ENCODE measurements at regions not wholly inside any gene's neighbourhood (a gene's known extent, or its start where the extent isn't known, plus 50 kb on each side); places are given as distances from the start of the nearest gene placed in this dataset.

DNA sequence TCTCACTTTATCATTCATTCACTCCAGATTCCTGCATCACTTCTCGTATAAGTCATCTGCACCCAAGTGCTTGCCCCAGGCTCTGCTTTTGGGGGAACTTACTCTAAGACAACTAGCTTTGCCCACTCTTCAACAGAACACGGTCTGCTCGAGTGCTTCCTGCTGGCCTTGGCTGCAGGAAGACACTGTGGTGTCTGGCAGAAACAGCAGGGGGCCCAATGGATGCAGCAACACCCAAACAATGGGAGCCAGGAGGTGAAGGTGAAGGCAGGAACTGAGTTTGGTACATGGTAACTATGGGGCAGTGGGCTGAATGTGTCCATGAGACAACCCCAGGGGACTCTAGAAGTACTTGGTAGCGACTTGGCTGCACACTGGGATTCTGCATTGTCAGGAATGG lies 344.0 kb downstream of the REEP3 start:
- ATAC-seq (no peak), DNase-seq (no peak)
- Histone ChIP-seq H3K4me3 (no peak overlapping the region), H3K36me3 (replicated peaks in 1 of 2; ENCODE audit: insufficient read depth in 1 of 2, low read depth in 2 of 2) (no peaks in the 10 kb centered on the region), H3K4me1 (peaks cover 5% of the 10 kb centered on the region), H3K27ac (no peak overlapping the region), H3K9me3 (no peaks in the 10 kb centered on the region), H3K27me3 (no peaks in the 10 kb centered on the region)
- 39 to 44% methylated on average over 4 of the region's 4 CpGs for WGBS, 2 donors
- intact Hi-C loops (cut with DNase I) = no loop called here
- TF ChIP-seq, protein P1, sequence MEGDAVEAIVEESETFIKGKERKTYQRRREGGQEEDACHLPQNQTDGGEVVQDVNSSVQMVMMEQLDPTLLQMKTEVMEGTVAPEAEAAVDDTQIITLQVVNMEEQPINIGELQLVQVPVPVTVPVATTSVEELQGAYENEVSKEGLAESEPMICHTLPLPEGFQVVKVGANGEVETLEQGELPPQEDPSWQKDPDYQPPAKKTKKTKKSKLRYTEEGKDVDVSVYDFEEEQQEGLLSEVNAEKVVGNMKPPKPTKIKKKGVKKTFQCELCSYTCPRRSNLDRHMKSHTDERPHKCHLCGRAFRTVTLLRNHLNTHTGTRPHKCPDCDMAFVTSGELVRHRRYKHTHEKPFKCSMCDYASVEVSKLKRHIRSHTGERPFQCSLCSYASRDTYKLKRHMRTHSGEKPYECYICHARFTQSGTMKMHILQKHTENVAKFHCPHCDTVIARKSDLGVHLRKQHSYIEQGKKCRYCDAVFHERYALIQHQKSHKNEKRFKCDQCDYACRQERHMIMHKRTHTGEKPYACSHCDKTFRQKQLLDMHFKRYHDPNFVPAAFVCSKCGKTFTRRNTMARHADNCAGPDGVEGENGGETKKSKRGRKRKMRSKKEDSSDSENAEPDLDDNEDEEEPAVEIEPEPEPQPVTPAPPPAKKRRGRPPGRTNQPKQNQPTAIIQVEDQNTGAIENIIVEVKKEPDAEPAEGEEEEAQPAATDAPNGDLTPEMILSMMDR (IDR thresholded peaks at IDR 0.05) = no peak
- no peak for TF ChIP-seq POLR2A (IDR thresholded peaks at IDR 0.05)

DNA sequence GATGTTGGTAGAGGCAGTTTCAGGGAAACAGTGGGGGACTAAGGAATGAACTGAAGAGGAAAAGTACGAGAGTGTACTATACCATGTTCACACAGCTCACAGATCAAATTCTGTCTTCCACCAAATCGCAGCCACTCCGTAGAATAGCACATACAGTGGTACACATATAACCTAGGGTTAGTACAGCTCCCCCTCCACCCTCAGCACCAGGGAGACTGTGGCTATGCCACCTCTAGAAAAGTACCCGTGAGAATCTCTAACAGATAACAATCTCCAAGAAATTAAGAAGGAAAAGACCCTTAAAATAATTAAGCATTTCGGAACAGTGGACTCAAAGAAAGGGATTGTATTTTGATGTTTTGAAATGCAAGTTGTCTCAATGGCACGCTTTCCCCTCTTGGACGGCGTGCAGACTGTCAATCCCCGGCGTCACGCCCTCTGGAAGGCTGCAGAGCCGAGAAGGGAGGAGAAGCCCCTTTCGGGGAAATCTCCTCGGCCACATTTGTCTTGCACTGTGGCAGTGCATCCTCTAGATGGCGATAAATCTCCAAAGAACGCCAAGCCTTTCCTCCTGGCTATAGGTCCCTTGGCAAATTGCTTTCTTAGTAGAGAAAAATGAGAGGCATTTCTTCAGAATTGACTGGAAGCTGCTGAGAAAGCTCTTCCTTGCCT lies 345.0 kb downstream of the REEP3 start:
- Histone ChIP-seq H3K27ac (no peak overlapping the region), H3K36me3 (replicated peaks in 1 of 2; ENCODE audit: insufficient read depth in 1 of 2, low read depth in 2 of 2) (no peaks in the 10 kb centered on the region), H3K4me3 (no peak overlapping the region), H3K4me1 (peaks cover 5% of the 10 kb centered on the region), H3K27me3 (no peaks in the 10 kb centered on the region), H3K9me3 (no peaks in the 10 kb centered on the region)
- 6% methylated on average over 16 of the region's 16 CpGs for WGBS, 2 donors
- ATAC-seq (peak; percentile 75), DNase-seq (peak; percentile 16 to 53 (median 45))
- intact Hi-C loops (cut with DNase I) = no loop called here
- TF ChIP-seq, protein P1 (IDR thresholded peaks at IDR 0.05) = peak; percentile 56 to 83 (median 69)
- no peak for TF ChIP-seq POLR2A (IDR thresholded peaks at IDR 0.05)

DNA sequence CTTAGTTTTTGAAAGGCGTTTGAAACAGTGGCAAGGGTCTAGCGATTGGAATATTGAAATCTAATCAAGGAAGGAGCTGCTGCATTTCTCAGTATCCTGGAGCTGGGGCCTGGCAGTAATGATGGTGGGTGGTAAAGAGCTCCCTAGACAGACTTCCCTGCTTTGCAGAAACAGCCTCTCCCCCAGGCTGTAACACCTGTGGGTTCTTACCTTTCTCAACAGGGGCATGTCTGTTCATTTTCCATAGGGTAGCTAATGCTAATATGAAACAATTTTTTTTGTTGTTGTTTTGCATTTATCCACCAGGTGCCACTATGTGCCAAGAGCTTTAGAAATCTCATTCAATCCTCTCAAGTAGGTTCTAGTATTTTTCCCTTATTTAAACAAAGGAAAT lies 345.5 kb downstream of the REEP3 start:
- Histone ChIP-seq H3K27ac (no peak overlapping the region), H3K4me1 (peaks cover 5% of the 10 kb centered on the region), H3K9me3 (no peaks in the 10 kb centered on the region), H3K27me3 (no peaks in the 10 kb centered on the region), H3K36me3 (replicated peaks in 1 of 2; ENCODE audit: insufficient read depth in 1 of 2, low read depth in 2 of 2) (no peaks in the 10 kb centered on the region), H3K4me3 (no peak overlapping the region)
- intact Hi-C loops (cut with DNase I) = no loop called here
- TF ChIP-seq POLR2A (IDR thresholded peaks at IDR 0.05) = no peak
- TF ChIP-seq, protein P1 (IDR thresholded peaks at IDR 0.05) = peak in 5 of 7 experiments; percentile 4 to 29 (median 19)
- DNase-seq = no peak
- WGBS, 2 donors = 4 to 7% methylated on average over 2 of the region's 2 CpGs
- ATAC-seq = no peak

DNA sequence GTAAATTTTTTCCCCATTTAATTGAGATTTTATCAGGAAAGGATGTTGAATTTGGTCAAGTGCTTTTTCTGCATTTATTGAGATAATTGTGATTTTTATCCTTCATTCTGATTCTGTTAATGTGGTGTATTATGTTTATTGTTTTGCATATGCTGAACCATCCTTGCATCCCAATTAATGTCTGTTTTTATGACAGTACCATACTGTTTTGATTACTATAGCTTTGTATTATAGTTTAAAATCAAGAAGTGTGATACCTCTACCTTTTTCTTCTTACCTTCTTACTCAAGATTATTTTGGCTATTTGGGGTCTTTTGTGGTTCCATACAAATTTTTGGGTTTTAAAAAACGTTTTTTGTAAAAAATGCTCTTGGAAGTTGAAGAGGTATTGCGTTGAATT lies 357.2 kb downstream of the REEP3 start:
- Histone ChIP-seq H3K27me3 (no peaks in the 10 kb centered on the region), H3K4me1 (no peaks in the 10 kb centered on the region), H3K36me3 (replicated peaks in 1 of 2; ENCODE audit: insufficient read depth in 1 of 2, low read depth in 2 of 2) (no peaks in the 10 kb centered on the region), H3K27ac (no peak overlapping the region), H3K4me3 (no peak overlapping the region), H3K9me3 (no peaks in the 10 kb centered on the region)
- intact Hi-C loops (cut with DNase I) = no loop called here
- ATAC-seq = no peak
- 60 to 61% methylated on average over 2 of the region's 2 CpGs for WGBS, 2 donors
- DNase-seq = no peak
- TF ChIP-seq, protein P1 (IDR thresholded peaks at IDR 0.05) = no peak
- TF ChIP-seq POLR2A (IDR thresholded peaks at IDR 0.05) = no peak

GRCh38 chr10:63883861-63884260 lies 362.7 kb downstream of the REEP3 start:
- H3K4me3 ChIP-seq = no peak overlapping the region
- no peak for ATAC-seq
- no peak for DNase-seq
- H3K36me3 ChIP-seq (replicated peaks in 1 of 2; ENCODE audit: insufficient read depth in 1 of 2, low read depth in 2 of 2) = no peaks in the 10 kb centered on the region
- no peak overlapping the region for H3K27ac ChIP-seq
- TF ChIP-seq, protein P1 (IDR thresholded peaks at IDR 0.05) = no peak
- TF ChIP-seq POLR2A (IDR thresholded peaks at IDR 0.05) = no peak
- H3K4me1 ChIP-seq = peaks cover 16% of the 10 kb centered on the region
- intact Hi-C loops (cut with DNase I) = no loop called here
- no peaks in the 10 kb centered on the region for H3K27me3 ChIP-seq
- H3K9me3 ChIP-seq = no peaks in the 10 kb centered on the region
- WGBS, 2 donors = 71 to 72% methylated on average over 1 of the region's 1 CpG

Measured in body of pancreas (tissue), 4 donors.